ENCODE measurements at regions not wholly inside any gene's neighbourhood (a gene's known extent, or its start where the extent isn't known, plus 50 kb on each side); places are given as distances from the start of the nearest gene placed in this dataset.

DNA sequence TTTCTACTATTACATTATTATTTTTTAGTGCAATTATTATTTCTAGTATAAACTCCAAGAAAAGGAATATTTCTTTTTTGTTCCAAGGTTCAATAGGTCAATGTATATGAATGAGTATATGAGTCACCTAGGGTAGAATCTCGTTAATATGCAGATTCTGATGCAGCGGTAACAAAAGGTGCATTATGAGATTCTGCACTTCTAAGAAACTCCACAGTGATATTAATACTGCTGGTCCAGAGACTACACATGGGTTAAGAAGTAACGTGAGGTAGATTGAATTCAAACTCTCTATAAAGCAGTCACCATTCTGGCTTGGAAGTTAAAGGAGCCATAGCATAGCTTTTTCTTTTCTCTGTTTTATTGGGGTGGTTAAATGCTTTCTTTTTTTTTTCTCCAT lies 596.2 kb upstream of the TBL1XR1 start:
- TF ChIP-seq POLR2AphosphoS5 (IDR thresholded peaks at IDR 0.05; ENCODE audit: borderline replicate concordance, low read depth, low read length) (no peak), FOXP2 (optimal IDR thresholded peaks at IDR 0.05; ENCODE audit: control extremely low read depth, extremely low read length, insufficient read depth) (no peak)

Data from SK-N-MC (cell line).